Endothelial cell of umbilical vein (primary cell): ENCODE measurements at regions not wholly inside any gene's neighbourhood (a gene's known extent, or its start where the extent isn't known, plus 50 kb on each side); places are given as distances from the start of the nearest gene placed in this dataset.

Experiments
- BruUV-seq: library from RNA; stranded (reverse); fragments of 400-500 nt; replicated peaks from 2 replicates; lab custom pipeline; 2021; lab: Mats Ljungman, UMichigan
- CTCF ChIA-PET: fragments of 300-600, 350-600 bp; sonication (Branson Sonifier 250); formaldehyde crosslinking; loops from one replicate; lab custom pipeline; 2021; ENCODE audit warnings: antibody characterized with exemption, inconsistent platforms; lab: Charles Lee
- POLR2A ChIA-PET: fragments of 300-600, 350-600 bp; sonication (Branson Sonifier 250); formaldehyde crosslinking; loops from one replicate; lab custom pipeline; 2021; ENCODE audit warnings: antibody characterized with exemption, inconsistent platforms; lab: Charles Lee
- DNase-seq: peaks from one replicate; pipeline ENCODE4 v3.0.0-alpha.2; 2011; ENCODE audit warnings: low read depth, low spot score
- FAIRE-seq: peaks from 2 replicates; lab custom pipeline; 2011; peaks lifted over from hg19 to GRCh38; lab: Jason Lieb, UNC
- H2AFZ ChIP-seq: 2 replicates; pipeline ENCODE4 v1.6.0; 2012; ENCODE audit warnings: low read depth, low read length, control low read depth, inconsistent platforms
- H3K27ac ChIP-seq: 2 replicates; pipeline ENCODE4 v1.5.1; 2011; ENCODE audit warnings: low read depth, mild to moderate bottlenecking, control low read depth, low read length, moderate library complexity; ENCODE audit not compliant: insufficient read depth
- H3K27me3 ChIP-seq, 2 experiments: 2 replicates each; pipeline versions ENCODE4 v1.6.0 to v1.6.1; 2011; ENCODE audit warnings: low read length in 2 of 2, mixed read lengths in 1 of 2; ENCODE audit not compliant: control insufficient read depth in 2 of 2, insufficient read depth in 2 of 2
- H3K36me3 ChIP-seq, 2 experiments: 2 replicates in 1 of 2; 3 replicates in 1 of 2; pipeline ENCODE4 v1.5.1; 2011; ENCODE audit warnings: low read length in 2 of 2, mild to moderate bottlenecking in 1 of 2, moderate library complexity in 1 of 2; ENCODE audit not compliant: control insufficient read depth in 2 of 2, insufficient read depth in 2 of 2; ENCODE audit errors: extremely low read depth in 1 of 2
- H3K4me1 ChIP-seq: 3 replicates; pipeline ENCODE4 v1.5.1; 2011; ENCODE audit warnings: mild to moderate bottlenecking, low read length; ENCODE audit not compliant: control insufficient read depth, insufficient read depth; ENCODE audit errors: extremely low read depth
- H3K4me2 ChIP-seq: 2 replicates; pipeline ENCODE4 v1.6.1; 2011; ENCODE audit warnings: low read length, control low read depth, mixed read lengths; ENCODE audit not compliant: insufficient read depth
- H3K4me3 ChIP-seq, 3 experiments: fragments of 200-600 bp in 1 of 3; sonication (generic), shearing (Covaris generic) in 1 of 3; replicated peaks in 1 of 3; 2 replicates each; pipeline ENCODE4 v1.5.1; 2011 to 2016; ENCODE audit warnings: control low read depth in 3 of 3, low read length in 3 of 3, mild to moderate bottlenecking in 2 of 3, inconsistent platforms in 1 of 3, low read depth in 1 of 3, moderate library complexity in 1 of 3; ENCODE audit not compliant: insufficient read depth in 1 of 3
- H3K79me2 ChIP-seq: 2 replicates; pipeline ENCODE4 v1.6.0; 2012; ENCODE audit warnings: low read length, inconsistent platforms; ENCODE audit not compliant: control insufficient read depth, insufficient read depth
- H3K9ac ChIP-seq: replicated peaks from 2 replicates; pipeline ENCODE3; 2011; ENCODE audit warnings: low read length, control low read depth; ENCODE audit not compliant: insufficient read depth; ENCODE audit errors: extremely low read depth
- H3K9me1 ChIP-seq: replicated peaks from 3 replicates; pipeline ENCODE4 v1.6.0; 2011; ENCODE audit warnings: mild to moderate bottlenecking, low read length; ENCODE audit not compliant: control insufficient read depth, insufficient read depth; ENCODE audit errors: extremely low read depth
- H3K9me3 ChIP-seq: replicated peaks from 2 replicates; pipeline ENCODE4 v1.5.1; 2012; ENCODE audit warnings: low read length, inconsistent platforms; ENCODE audit not compliant: control insufficient read depth, insufficient read depth
- H4K20me1 ChIP-seq: replicated peaks from 2 replicates; pipeline ENCODE3; 2011; ENCODE audit warnings: mild to moderate bottlenecking, low read length; ENCODE audit not compliant: control insufficient read depth, insufficient read depth; ENCODE audit errors: extremely low read depth
- CTCF ChIP-seq, 2 donors: IDR thresholded peaks; 1 replicate in 1 of 2; 2 replicates in 1 of 2; pipeline ENCODE4 v1.5.1; 2011; ENCODE audit warnings: low read length in 2 of 2, mild to moderate bottlenecking in 2 of 2, moderate library complexity in 2 of 2, control low read depth in 1 of 2, inconsistent platforms in 1 of 2, low read depth in 1 of 2; ENCODE audit not compliant: insufficient read depth in 1 of 2; ENCODE audit errors: extremely low read depth in 1 of 2
- EZH2 ChIP-seq: IDR thresholded peaks from 2 replicates; pipeline ENCODE4 v1.6.1; 2012; ENCODE audit warnings: borderline replicate concordance, low read depth, mild to moderate bottlenecking, moderate library complexity, low read length, inconsistent platforms; ENCODE audit not compliant: severe bottlenecking
- FOS ChIP-seq: IDR thresholded peaks from 2 replicates; pipeline ENCODE4 v1.6.1; 2011; ENCODE audit warnings: mild to moderate bottlenecking, low read length, moderate library complexity, borderline replicate concordance; ENCODE audit not compliant: insufficient read depth
- GATA2 ChIP-seq: IDR thresholded peaks from 2 replicates; pipeline ENCODE4 v1.7.0; 2011; ENCODE audit warnings: low read depth, mild to moderate bottlenecking, moderate library complexity, mixed read lengths, low read length; ENCODE audit not compliant: insufficient read length, insufficient read depth
- JUN ChIP-seq: IDR thresholded peaks from 2 replicates; pipeline ENCODE4 v1.6.1; 2011; ENCODE audit warnings: borderline replicate concordance, low read depth; ENCODE audit not compliant: insufficient read length, insufficient read depth
- MYC ChIP-seq: IDR thresholded peaks from one replicate; pipeline ENCODE4 v1.6.1; 2011; ENCODE audit warnings: mild to moderate bottlenecking, low read depth, low read length
- POLR2AphosphoS5 ChIP-seq: IDR thresholded peaks from 2 replicates; pipeline ENCODE4 v1.6.1; 2012; ENCODE audit warnings: low read depth, mild to moderate bottlenecking, control low read depth, low read length, moderate library complexity; ENCODE audit not compliant: insufficient read depth
- dilution Hi-C: fragments of 300-500 bp; cut with MboI; formaldehyde crosslinking; loops from one replicate; pipeline ENCODE4 v1.15.0; 2019; ENCODE audit warnings: low sequenced_read_pairs; ENCODE audit not compliant: extremely low pct_ligation_motif_present
- intact Hi-C: fragments of 100-400 bp; cut with micrococcal nuclease; formaldehyde crosslinking; loops from one replicate; pipeline ENCODE4 v1.10.0; 2022

- dilution Hi-C loops, result no loop called here
- peak overlapping the region; percentile 2 for H3K9ac ChIP-seq
Measured at GRCh38 chr2:62381656-62382055, 124.3 kb downstream of the TMEM17 start.

More at GRCh38 chr2:62381656-62382055, 124.3 kb downstream of the TMEM17 start:
- no TSS peak for BruUV-seq
- ChIA-PET CTCF (interaction anchor here (1.1 to 1.4 kb wide), 2 partner anchors 21 to 76 kb away, joined by 4 read pairs; no protein-coding TSS in a partner anchor), POLR2A (interaction anchor here (1.3 kb wide), 1 partner anchor 30 kb away, joined by 3 read pairs; no protein-coding TSS in a partner anchor)
- intact Hi-C loops, result loop anchor here (2.0 kb wide), 1 partner anchor 77 kb away; no protein-coding TSS in a partner anchor
- H3K36me3 ChIP-seq, result no peaks in the 10 kb centered on the region
- no peak overlapping the region for H2AFZ ChIP-seq
- peaks cover 16% of the 10 kb centered on the region for H3K4me1 ChIP-seq
- no peak for DNase-seq
- H3K27ac ChIP-seq, result peak overlapping the region; percentile 44
- no peaks in the 10 kb centered on the region for H4K20me1 ChIP-seq
- peak; percentile 24 for FAIRE-seq
- no peaks in the 10 kb centered on the region for H3K9me3 ChIP-seq
- TF ChIP-seq JUN (no peak), EZH2 (no peak), POLR2AphosphoS5 (no peak), GATA2 (no peak), FOS (no peak), MYC (no peak), CTCF (IDR thresholded peaks at IDR 0.05; ENCODE audit: extremely low read depth in 1 of 2, insufficient read depth in 1 of 2, low read depth in 1 of 2, low read length in 2 of 2) (no peak)
- no peaks in the 10 kb centered on the region for H3K79me2 ChIP-seq
- no peaks in the 10 kb centered on the region for H3K27me3 ChIP-seq
- H3K9me1 ChIP-seq, result no peaks in the 10 kb centered on the region
- no peak overlapping the region for H3K4me2 ChIP-seq
- no peak overlapping the region for H3K4me3 ChIP-seq
